RWPE2 (cell line): ENCODE measurements at regions not wholly inside any gene's neighbourhood (a gene's known extent, or its start where the extent isn't known, plus 50 kb on each side); places are given as distances from the start of the nearest gene placed in this dataset.

Experiments
- ATAC-seq: fragments of 200-7000 bp; cut with Tn5 transposase; 3 replicates; pipeline ENCODE4 v1.9.1; 2021; ENCODE audit warnings: low read depth
- DNase-seq: peaks from one replicate; pipeline ENCODE4 v3.0.0-alpha.2; 2020; ENCODE audit warnings: low spot score
- H3K27ac ChIP-seq: fragments of 450-650 bp; 2 replicates; pipeline ENCODE4 v1.5.1; 2017; ENCODE audit warnings: mild to moderate bottlenecking; ENCODE audit not compliant: poor library complexity, severe bottlenecking
- H3K27me3 ChIP-seq: fragments of 250-450 bp; sonication (Bioruptor Pico); 2 replicates; pipeline ENCODE4 v1.5.1; 2021; ENCODE audit warnings: mild to moderate bottlenecking, moderate library complexity; ENCODE audit not compliant: insufficient read depth, poor library complexity, severe bottlenecking
- H3K36me3 ChIP-seq: fragments of 250-450 bp; sonication (Bioruptor Pico); 2 replicates; pipeline ENCODE4 v1.5.1; 2020; ENCODE audit warnings: low read depth, mild to moderate bottlenecking, moderate library complexity
- H3K4me1 ChIP-seq: fragments of 250-450 bp; sonication (Bioruptor Pico); 2 replicates; pipeline ENCODE4 v1.5.1; 2021; ENCODE audit warnings: mild to moderate bottlenecking, moderate library complexity; ENCODE audit not compliant: insufficient read depth, poor library complexity, severe bottlenecking
- H3K4me3 ChIP-seq: fragments of 250-450 bp; sonication (Bioruptor Pico); 2 replicates; pipeline ENCODE4 v1.5.1; 2021; ENCODE audit warnings: mild to moderate bottlenecking, moderate library complexity; ENCODE audit not compliant: severe bottlenecking
- H3K9me3 ChIP-seq: fragments of 250-450 bp; sonication (Bioruptor Pico); 2 replicates; pipeline ENCODE4 v1.5.1; 2021; ENCODE audit warnings: mild to moderate bottlenecking, moderate library complexity; ENCODE audit not compliant: severe bottlenecking
- CTCF ChIP-seq: fragments of 450-650 bp; IDR thresholded peaks from one replicate; pipeline ENCODE4 v1.5.1; 2017; ENCODE audit warnings: mild to moderate bottlenecking, moderate library complexity; ENCODE audit not compliant: poor library complexity, severe bottlenecking

DNA sequence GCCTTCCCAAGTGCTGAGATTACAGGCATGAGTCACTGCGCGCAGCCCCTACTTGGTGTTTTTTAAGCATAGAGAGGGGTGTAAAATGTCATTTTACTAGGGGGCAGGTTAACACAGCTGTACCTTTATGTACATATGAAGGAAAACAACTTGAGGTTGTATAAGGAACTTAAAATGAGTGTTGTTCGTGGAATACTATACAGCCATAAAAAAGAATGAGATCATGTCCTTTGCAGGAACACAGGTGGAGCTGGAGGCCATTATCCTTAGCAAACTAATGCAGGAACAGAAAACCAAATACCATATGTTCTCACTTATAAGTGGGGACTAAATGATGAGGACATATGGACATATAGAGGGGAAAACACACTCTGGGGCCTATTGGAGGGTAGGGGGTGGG lies 256.2 kb upstream of the C2CD4B start:
- TF ChIP-seq CTCF: no peak
- Histone ChIP-seq H3K36me3 (no peaks in the 10 kb centered on the region), H3K4me3 (no peak overlapping the region), H3K27ac (no peak overlapping the region), H3K27me3 (no peaks in the 10 kb centered on the region), H3K4me1 (no peaks in the 10 kb centered on the region), H3K9me3 (no peaks in the 10 kb centered on the region)
- DNase-seq (no peak), ATAC-seq (no peak)

DNA sequence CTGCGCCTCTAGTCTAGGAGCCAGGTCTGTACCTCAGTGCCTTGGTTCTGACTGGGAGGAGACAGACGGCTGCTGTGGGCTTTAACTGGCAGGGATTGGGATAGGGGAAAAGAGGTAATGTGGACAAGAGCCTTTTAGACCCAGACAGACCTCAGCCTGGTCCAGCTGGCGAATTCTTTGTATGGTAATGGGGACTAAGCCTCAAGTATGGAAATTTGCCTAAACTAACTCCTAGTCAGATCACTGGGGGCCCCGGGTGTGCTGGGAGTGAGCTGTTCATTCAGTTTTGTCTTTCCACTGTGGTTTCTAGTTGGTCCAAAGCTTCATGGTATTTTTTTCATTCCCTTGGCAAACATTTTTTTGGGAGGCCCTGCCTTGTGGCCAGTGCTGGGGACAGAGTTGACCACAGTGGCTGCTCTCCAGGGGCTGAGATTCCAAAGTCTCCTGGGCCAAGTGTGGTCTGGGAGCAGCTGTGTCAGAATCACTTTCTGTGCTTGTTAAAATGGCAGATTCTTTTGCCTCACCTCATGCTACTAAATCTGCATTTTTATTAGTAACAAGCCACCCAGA lies 261.4 kb upstream of the C2CD4B start:
- Histone ChIP-seq H3K4me3 (no peak overlapping the region), H3K36me3 (no peaks in the 10 kb centered on the region), H3K27me3 (no peaks in the 10 kb centered on the region), H3K9me3 (no peaks in the 10 kb centered on the region), H3K4me1 (no peaks in the 10 kb centered on the region), H3K27ac (no peak overlapping the region)
- DNase-seq: no peak
- no peak for TF ChIP-seq CTCF
- ATAC-seq: no peak

- no peaks in the 10 kb centered on the region for H3K4me1 ChIP-seq
- ATAC-seq (no peak), DNase-seq (no peak)
- no peaks in the 10 kb centered on the region for H3K27me3 ChIP-seq
- TF ChIP-seq CTCF: no peak
- H3K27ac ChIP-seq: no peak overlapping the region
- no peak overlapping the region for H3K4me3 ChIP-seq
- no peaks in the 10 kb centered on the region for H3K36me3 ChIP-seq
- no peaks in the 10 kb centered on the region for H3K9me3 ChIP-seq
Measured at GRCh38 chr15:62428259-62428658, 263.2 kb upstream of the C2CD4B start.

- Histone ChIP-seq H3K4me1 (no peaks in the 10 kb centered on the region), H3K36me3 (no peaks in the 10 kb centered on the region), H3K27me3 (no peaks in the 10 kb centered on the region), H3K4me3 (no peak overlapping the region), H3K27ac (no peak overlapping the region), H3K9me3 (no peaks in the 10 kb centered on the region)
- ATAC-seq: no peak
- TF ChIP-seq CTCF: no peak
- no peak for DNase-seq
Measured at GRCh38 chr15:62428851-62429598, 263.9 kb upstream of the C2CD4B start.

GRCh38 chr15:62430056-62430455 lies 265.0 kb upstream of the C2CD4B start:
- H3K4me1 ChIP-seq: no peaks in the 10 kb centered on the region
- no peak overlapping the region for H3K27ac ChIP-seq
- H3K4me3 ChIP-seq: no peak overlapping the region
- no peak for TF ChIP-seq CTCF
- DNase-seq (no peak), ATAC-seq (no peak)
- H3K36me3 ChIP-seq: no peaks in the 10 kb centered on the region
- no peaks in the 10 kb centered on the region for H3K27me3 ChIP-seq
- H3K9me3 ChIP-seq: no peaks in the 10 kb centered on the region
